Ovary (tissue), 7 donors: ENCODE measurements at regions not wholly inside any gene's neighbourhood (a gene's known extent, or its start where the extent isn't known, plus 50 kb on each side); places are given as distances from the start of the nearest gene placed in this dataset.

Source experiments
- DNase-seq, 5 donors: peaks; one replicate each; pipeline ENCODE4 v3.0.0-alpha.2; 2019 to 2020
- H3K27ac ChIP-seq, 2 donors: fragments of 200-600 bp; one replicate each; pipeline versions ENCODE4 v1.5.1 to v1.8.0; 2019 to 2022
- H3K27me3 ChIP-seq: fragments of 200-600 bp; one replicate; pipeline ENCODE4 v1.8.0; 2022
- H3K36me3 ChIP-seq: fragments of 200-600 bp; sonication (generic); one replicate; pipeline ENCODE4 v1.5.1; 2019
- H3K4me1 ChIP-seq: one replicate; pipeline ENCODE4 v1.8.1; 2013; ENCODE audit warnings: mild to moderate bottlenecking, moderate library complexity; ENCODE audit not compliant: insufficient read depth
- H3K4me3 ChIP-seq: fragments of 200-600 bp; sonication (generic); one replicate; pipeline ENCODE4 v1.5.1; 2017
- H3K9me3 ChIP-seq, 2 donors: fragments of 200-600 bp in 1 of 2; sonication (generic) in 1 of 2; one replicate each; pipeline versions ENCODE4 v1.5.1 to v1.8.1; 2013 to 2019; ENCODE audit warnings: mild to moderate bottlenecking in 1 of 2, moderate library complexity in 1 of 2
- EP300 ChIP-seq: sonication (generic); formaldehyde crosslinking; IDR thresholded peaks from one replicate; pipeline ENCODE4 v1.6.1; 2017; ENCODE audit warnings: antibody characterized with exemption
- POLR2A ChIP-seq: fragments of 450-650 bp; IDR thresholded peaks from one replicate; pipeline ENCODE4 v1.6.1; 2017; ENCODE audit warnings: antibody characterized with exemption, mild to moderate bottlenecking, moderate library complexity
- WGBS, 3 donors: extraction: QIAGEN DNeasy Blood & Tissue Kit in 1 of 3; methylation state at CpG; one replicate each; pipeline versions ENCODE4 v1.1.5 to v1.1.7; 2013 to 2017; 5-methylcytosine and 5-hydroxymethylcytosine counted together
- intact Hi-C, 4 donors: fragments of 100-400 bp; cut with DNase I; formaldehyde crosslinking; loops; one replicate each; pipeline versions ENCODE4 v1.11.0 to v1.15.1; 2022 to 2023
- TF ChIP-seq, protein P1 (sequence below), 3 donors: fragments of 450-650 bp in 2 of 3; fragments of 200-600 bp in 1 of 3; IDR thresholded peaks; one replicate each; pipeline versions ENCODE4 v1.5.1 to v1.8.0; 2016 to 2022; ENCODE audit warnings: antibody characterized with exemption in 3 of 3, mild to moderate bottlenecking in 1 of 3
- donor health status: DM: no; HTN: no; CAD: no; lungs with moderate emphysema.
- donor health status: DM: no; HTN: no; CAD: no.
- donor health status: Bipolar disorder and iron deficiency.
- donor health status: DM: no; HTN: no; CAD: no.
- donor health status: DM: yes; HTN: yes; CAD: no.

- no peaks in the 10 kb centered on the region for H3K9me3 ChIP-seq
- H3K27ac ChIP-seq: no peak overlapping the region
- H3K4me1 ChIP-seq: no peaks in the 10 kb centered on the region
- H3K36me3 ChIP-seq: no peaks in the 10 kb centered on the region
- no peak for DNase-seq
- no peak overlapping the region for H3K4me3 ChIP-seq
- WGBS, 3 donors: 82 to 88% (median 85%) methylated on average over 4 of the region's 4 CpGs
- TF ChIP-seq EP300 (no peak), POLR2A (no peak)
- TF ChIP-seq, protein P1, sequence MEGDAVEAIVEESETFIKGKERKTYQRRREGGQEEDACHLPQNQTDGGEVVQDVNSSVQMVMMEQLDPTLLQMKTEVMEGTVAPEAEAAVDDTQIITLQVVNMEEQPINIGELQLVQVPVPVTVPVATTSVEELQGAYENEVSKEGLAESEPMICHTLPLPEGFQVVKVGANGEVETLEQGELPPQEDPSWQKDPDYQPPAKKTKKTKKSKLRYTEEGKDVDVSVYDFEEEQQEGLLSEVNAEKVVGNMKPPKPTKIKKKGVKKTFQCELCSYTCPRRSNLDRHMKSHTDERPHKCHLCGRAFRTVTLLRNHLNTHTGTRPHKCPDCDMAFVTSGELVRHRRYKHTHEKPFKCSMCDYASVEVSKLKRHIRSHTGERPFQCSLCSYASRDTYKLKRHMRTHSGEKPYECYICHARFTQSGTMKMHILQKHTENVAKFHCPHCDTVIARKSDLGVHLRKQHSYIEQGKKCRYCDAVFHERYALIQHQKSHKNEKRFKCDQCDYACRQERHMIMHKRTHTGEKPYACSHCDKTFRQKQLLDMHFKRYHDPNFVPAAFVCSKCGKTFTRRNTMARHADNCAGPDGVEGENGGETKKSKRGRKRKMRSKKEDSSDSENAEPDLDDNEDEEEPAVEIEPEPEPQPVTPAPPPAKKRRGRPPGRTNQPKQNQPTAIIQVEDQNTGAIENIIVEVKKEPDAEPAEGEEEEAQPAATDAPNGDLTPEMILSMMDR (IDR thresholded peaks at IDR 0.05): no peak
- H3K27me3 ChIP-seq: no peaks in the 10 kb centered on the region
- intact Hi-C loops: no loop called here
Observed at GRCh38 chr5:117189784-117190183, 615.2 kb upstream of the SEMA6A start.

GRCh38 chr5:117188211-117188610 is 613.6 kb upstream of the SEMA6A start:
- intact Hi-C loops: no loop called here
- no peaks in the 10 kb centered on the region for H3K36me3 ChIP-seq
- TF ChIP-seq, protein P1 (IDR thresholded peaks at IDR 0.05): no peak
- no peak for TF ChIP-seq EP300
- TF ChIP-seq POLR2A: no peak
- DNase-seq: no peak
- no peaks in the 10 kb centered on the region for H3K4me1 ChIP-seq
- no peak overlapping the region for H3K4me3 ChIP-seq
- WGBS, 3 donors: 36 to 48% (median 40%) methylated on average over 1 of the region's 1 CpG
- H3K27me3 ChIP-seq: no peaks in the 10 kb centered on the region
- H3K9me3 ChIP-seq: no peaks in the 10 kb centered on the region
- H3K27ac ChIP-seq: no peak overlapping the region

GRCh38 chr5:117186751-117187150 is 612.1 kb upstream of the SEMA6A start:
- Histone ChIP-seq H3K27me3 (no peaks in the 10 kb centered on the region), H3K4me1 (no peaks in the 10 kb centered on the region), H3K4me3 (no peak overlapping the region), H3K9me3 (no peaks in the 10 kb centered on the region), H3K36me3 (no peaks in the 10 kb centered on the region), H3K27ac (no peak overlapping the region)
- TF ChIP-seq EP300 (no peak), POLR2A (no peak)
- TF ChIP-seq, protein P1 (IDR thresholded peaks at IDR 0.05): no peak
- intact Hi-C loops: no loop called here
- 81 to 92% (median 89%) methylated on average over 3 of the region's 3 CpGs for WGBS, 3 donors
- no peak for DNase-seq

DNA sequence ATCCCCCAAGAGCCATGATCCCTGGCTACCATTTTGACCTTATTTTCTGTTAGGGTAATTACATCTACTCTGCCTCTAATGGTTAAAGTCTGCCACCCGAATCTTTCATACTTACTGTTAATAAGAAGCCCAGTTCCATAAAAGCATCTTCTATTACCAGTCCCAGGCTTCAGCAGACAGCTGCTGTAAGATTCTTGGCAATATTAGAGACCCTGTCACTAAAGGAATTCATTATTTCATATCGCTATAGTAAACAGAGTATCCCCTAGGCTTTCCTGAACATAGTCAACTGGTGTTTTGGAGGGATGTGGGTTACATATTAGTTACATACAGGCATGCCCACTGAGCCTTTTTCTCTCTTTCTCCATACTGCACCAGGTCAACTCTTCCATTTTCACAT is 608.7 kb upstream of the SEMA6A start:
- Histone ChIP-seq H3K27me3 (no peaks in the 10 kb centered on the region), H3K27ac (no peak overlapping the region), H3K36me3 (no peaks in the 10 kb centered on the region), H3K4me1 (no peaks in the 10 kb centered on the region), H3K4me3 (no peak overlapping the region), H3K9me3 (no peaks in the 10 kb centered on the region)
- 82 to 83% (median 82%) methylated on average over 2 of the region's 2 CpGs for WGBS, 3 donors
- no peak for TF ChIP-seq EP300
- TF ChIP-seq POLR2A: no peak
- TF ChIP-seq, protein P1 (IDR thresholded peaks at IDR 0.05): no peak
- intact Hi-C loops: no loop called here
- no peak for DNase-seq

DNA sequence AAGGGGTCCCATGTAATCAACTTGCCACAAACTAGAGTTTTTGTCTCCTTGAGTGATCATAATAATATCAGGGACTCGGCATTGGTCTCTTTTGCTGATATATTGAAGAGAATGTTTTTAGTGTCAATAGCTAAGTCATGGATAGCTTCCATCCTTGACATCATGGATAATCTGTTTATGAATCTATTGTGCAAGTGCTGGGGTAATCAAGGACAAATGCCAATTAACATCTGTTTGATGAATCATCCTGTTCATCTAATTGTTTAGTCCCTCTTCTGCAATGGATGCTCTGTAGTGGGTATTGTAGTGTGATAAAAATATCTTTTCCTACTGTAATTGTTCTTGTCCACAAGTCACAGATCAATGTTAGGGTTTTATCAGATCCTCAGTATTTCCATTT is 607.5 kb upstream of the SEMA6A start:
- H3K27ac ChIP-seq: no peak overlapping the region
- H3K4me1 ChIP-seq: no peaks in the 10 kb centered on the region
- no peaks in the 10 kb centered on the region for H3K27me3 ChIP-seq
- WGBS, 3 donors: 89 to 93% (median 91%) methylated on average over 1 of the region's 1 CpG
- no peak for TF ChIP-seq EP300
- TF ChIP-seq POLR2A: no peak
- TF ChIP-seq, protein P1 (IDR thresholded peaks at IDR 0.05): no peak
- no peak overlapping the region for H3K4me3 ChIP-seq
- H3K9me3 ChIP-seq: no peaks in the 10 kb centered on the region
- no peak for DNase-seq
- no peaks in the 10 kb centered on the region for H3K36me3 ChIP-seq
- intact Hi-C loops: no loop called here
